B cell (primary cell): ENCODE measurements at regions not wholly inside any gene's neighbourhood (a gene's known extent, or its start where the extent isn't known, plus 50 kb on each side); places are given as distances from the start of the nearest gene placed in this dataset.

Source experiments
- ATAC-seq: fragments of 200-7000 bp; cut with Tn5 transposase; one replicate; pipeline ENCODE4 v1.10.0; 2021; ENCODE audit warnings: low read depth, mild to moderate bottlenecking, moderate number of reproducible peaks, moderate library complexity
- CTCF ChIA-PET: fragments of 350-600 bp; sonication (Branson Sonifier 250); formaldehyde crosslinking; loops from one replicate; lab custom pipeline; 2021; ENCODE audit warnings: antibody characterized with exemption, inconsistent platforms; lab: Charles Lee
- POLR2A ChIA-PET: fragments of 350-600 bp; sonication (Branson Sonifier 250); formaldehyde crosslinking; loops from one replicate; lab custom pipeline; 2021; ENCODE audit warnings: antibody characterized with exemption; lab: Charles Lee
- DNase-seq: peaks from one replicate; pipeline ENCODE4 v3.0.0; 2013
- H2AFZ ChIP-seq: 2 replicates; pipeline ENCODE4 v1.6.1; 2012; ENCODE audit warnings: mild to moderate bottlenecking, low read depth, low read length; ENCODE audit not compliant: insufficient read depth, poor library complexity, severe bottlenecking
- H3K27ac ChIP-seq, 2 donors: 1 replicate in 1 of 2; 2 replicates in 1 of 2; pipeline ENCODE4 v1.5.1; 2012 to 2013; ENCODE audit warnings: low read length in 2 of 2, mild to moderate bottlenecking in 2 of 2, moderate library complexity in 1 of 2
- H3K27me3 ChIP-seq, 4 experiments: fragments of 200-600 bp in 1 of 4; sonication (generic) in 1 of 4; replicated peaks in 1 of 4; 1 replicate in 2 of 4; 2 replicates in 2 of 4; pipeline versions ENCODE4 v1.6.1 to v1.7.0; 2013 to 2016; ENCODE audit warnings: low read length in 3 of 4, mild to moderate bottlenecking in 2 of 4, mixed read lengths in 1 of 4, moderate library complexity in 1 of 4; ENCODE audit not compliant: insufficient read depth in 4 of 4, control insufficient read depth in 3 of 4; ENCODE audit errors: control extremely low read depth in 1 of 4
- H3K36me3 ChIP-seq, 2 experiments: replicated peaks in 1 of 2; 1 replicate in 1 of 2; 2 replicates in 1 of 2; pipeline versions ENCODE4 v1.6.1 to v1.7.1; 2013; ENCODE audit warnings: low read length in 1 of 2; ENCODE audit not compliant: insufficient read depth in 2 of 2, control insufficient read depth in 1 of 2; ENCODE audit errors: control extremely low read depth in 1 of 2, extremely low read depth in 1 of 2
- H3K4me1 ChIP-seq, 2 donors: fragments of 200-600 bp in 1 of 2; sonication (generic) in 1 of 2; 1 replicate in 1 of 2; 2 replicates in 1 of 2; pipeline versions ENCODE4 v1.5.1 to v1.6.1; 2013 to 2017; ENCODE audit warnings: low read length in 2 of 2; ENCODE audit not compliant: control insufficient read depth in 2 of 2, insufficient read depth in 2 of 2
- H3K4me2 ChIP-seq: replicated peaks from 2 replicates; pipeline ENCODE3; 2012; ENCODE audit warnings: mild to moderate bottlenecking, low read depth, low read length; ENCODE audit not compliant: poor library complexity, severe bottlenecking
- H3K4me3 ChIP-seq, 5 experiments: fragments of 200-600 bp in 1 of 5; sonication (generic) in 1 of 5; 1 replicate in 3 of 5; 2 replicates in 2 of 5; pipeline versions ENCODE4 v1.5.1 to v1.7.0; 2011 to 2016; ENCODE audit warnings: low read length in 4 of 5, mild to moderate bottlenecking in 4 of 5, low read depth in 2 of 5, control low read depth in 1 of 5, moderate library complexity in 1 of 5; ENCODE audit not compliant: insufficient read depth in 1 of 5; ENCODE audit errors: control extremely low read depth in 1 of 5, extremely low read depth in 1 of 5
- H3K79me2 ChIP-seq: fragments of 200-600 bp; sonication (generic); one replicate; pipeline ENCODE4 v1.6.0; 2016; ENCODE audit warnings: low read length; ENCODE audit not compliant: control insufficient read depth, insufficient read depth
- H3K9ac ChIP-seq: fragments of 200-600 bp; sonication (generic); 2 replicates; pipeline ENCODE4 v1.6.1; 2017; ENCODE audit warnings: mild to moderate bottlenecking, low read length, moderate library complexity
- H3K9me3 ChIP-seq, 3 donors: one replicate each; pipeline versions ENCODE4 v1.6.1 to v1.7.1; 2013; ENCODE audit warnings: low read length in 2 of 3; ENCODE audit not compliant: control insufficient read depth in 2 of 3, insufficient read depth in 1 of 3; ENCODE audit errors: control extremely low read depth in 1 of 3
- H4K20me1 ChIP-seq: 2 replicates; pipeline ENCODE4 v1.6.0; 2012; ENCODE audit warnings: mild to moderate bottlenecking, low read length; ENCODE audit not compliant: insufficient read depth, control insufficient read depth, poor library complexity, severe bottlenecking
- H3K27ac Mint-ChIP-seq: one replicate; pipeline ENCODE4 v1.8.0; 2021; ENCODE audit warnings: mixed read lengths
- H3K27me3 Mint-ChIP-seq: one replicate; pipeline ENCODE4 v1.8.0; 2021; ENCODE audit warnings: mixed read lengths
- H3K4me1 Mint-ChIP-seq: one replicate; pipeline ENCODE4 v1.8.0; 2021; ENCODE audit warnings: mixed read lengths
- H3K4me3 Mint-ChIP-seq: one replicate; pipeline ENCODE4 v1.8.0; 2021; ENCODE audit warnings: mixed read lengths
- H3K9me3 Mint-ChIP-seq: one replicate; pipeline ENCODE4 v1.8.0; 2022; ENCODE audit warnings: mixed read lengths; ENCODE audit not compliant: insufficient read depth
- CTCF ChIP-seq: fragments of 200-600 bp; IDR thresholded peaks from one replicate; pipeline ENCODE4 v1.8.0; 2022; ENCODE audit warnings: antibody characterized with exemption, mild to moderate bottlenecking
- EZH2 ChIP-seq: IDR thresholded peaks from 2 replicates; pipeline ENCODE4 v1.6.1; 2012; ENCODE audit warnings: borderline replicate concordance, low read depth, mild to moderate bottlenecking, moderate library complexity, low read length; ENCODE audit not compliant: insufficient read depth, poor library complexity, severe bottlenecking
- WGBS: methylation state at CpG from one replicate; pipeline ENCODE4 v1.1.5; 2013; ENCODE audit warnings: missing lambda C conversion rate; ENCODE audit not compliant: insufficient coverage; 5-methylcytosine and 5-hydroxymethylcytosine counted together
- intact Hi-C: fragments of 100-400 bp; cut with micrococcal nuclease; formaldehyde crosslinking; loops from one replicate; pipeline ENCODE4 v1.10.0; 2022

GRCh38 chr6:27838058-27838944 lies 73.9 kb downstream of the OR2B2 start:
- no peaks in the 10 kb centered on the region for H3K9me3 Mint-ChIP-seq
- Histone ChIP-seq H3K79me2 (peaks cover 31% of the 10 kb centered on the region), H3K4me3 (peak overlapping the region; percentile 82 to 99 (median 90)), H4K20me1 (no peaks in the 10 kb centered on the region), H3K9ac (peak overlapping the region; percentile 88), H3K27ac (peak overlapping the region; percentile 94 to 96), H3K36me3 (peaks cover 0 to 4% of the 10 kb centered on the region in 2 experiments), H3K9me3 (no peaks in the 10 kb centered on the region), H3K4me2 (peak overlapping the region; percentile 75), H2AFZ (peak overlapping the region; percentile 74), H3K27me3 (peaks cover 0 to 4% (median 0%) of the 10 kb centered on the region in 4 experiments), H3K4me1 (peaks cover 28 to 29% of the 10 kb centered on the region in 2 donors)
- DNase-seq (peak; percentile 98), ATAC-seq (peak; percentile 80)
- TF ChIP-seq CTCF, result no peak
- no peak for TF ChIP-seq EZH2
- no peak overlapping the region for H3K4me3 Mint-ChIP-seq
- WGBS, result under 1% methylated on average over 61 of the region's 66 CpGs
- no peaks in the 10 kb centered on the region for H3K27me3 Mint-ChIP-seq
- ChIA-PET CTCF (interaction anchor here (0.7 to 5.7 kb wide), 14 partner anchors 14 to 1811 kb away, joined by 3 to 43 read pairs (median 4); a partner anchor contains a TSS), POLR2A (interaction anchor here (0.5 to 5.0 kb wide), 31 partner anchors 15 to 1817 kb away, joined by 3 to 166 read pairs (median 8); a partner anchor contains a TSS)
- H3K27ac Mint-ChIP-seq, result no peak overlapping the region
- intact Hi-C loops, result loop anchor here (1.0 to 10.0 kb wide), 11 partner anchors 14 to 1876 kb away; partner anchors contain the start of gene TRIM38
- peaks cover 18% of the 10 kb centered on the region for H3K4me1 Mint-ChIP-seq
